ENCODE measurements at regions not wholly inside any gene's neighbourhood (a gene's known extent, or its start where the extent isn't known, plus 50 kb on each side); places are given as distances from the start of the nearest gene placed in this dataset.

GRCh38 chr7:89934101-89934500 is 220.2 kb upstream of the STEAP1 start:
- Histone ChIP-seq H3K27me3 (ENCODE audit: insufficient read depth, poor library complexity, severe bottlenecking) (no peaks in the 10 kb centered on the region), H3K27ac (ENCODE audit: poor library complexity, severe bottlenecking) (no peak overlapping the region), H3K36me3 (ENCODE audit: low read depth) (no peaks in the 10 kb centered on the region), H3K4me1 (ENCODE audit: insufficient read depth, poor library complexity, severe bottlenecking) (no peaks in the 10 kb centered on the region), H3K9me3 (ENCODE audit: severe bottlenecking) (no peaks in the 10 kb centered on the region), H3K4me3 (ENCODE audit: severe bottlenecking) (no peak overlapping the region)
- ATAC-seq (ENCODE audit: low read depth): no peak
- DNase-seq (ENCODE audit: low spot score): no peak
- TF ChIP-seq CTCF (IDR thresholded peaks at IDR 0.05; ENCODE audit: poor library complexity, severe bottlenecking): no peak

GRCh38 chr7:89943525-89944050 is 210.7 kb upstream of the STEAP1 start:
- ATAC-seq (ENCODE audit: low read depth): no peak
- Histone ChIP-seq H3K9me3 (ENCODE audit: severe bottlenecking) (no peaks in the 10 kb centered on the region), H3K4me1 (ENCODE audit: insufficient read depth, poor library complexity, severe bottlenecking) (no peaks in the 10 kb centered on the region), H3K27ac (ENCODE audit: poor library complexity, severe bottlenecking) (no peak overlapping the region), H3K27me3 (ENCODE audit: insufficient read depth, poor library complexity, severe bottlenecking) (peaks cover 15% of the 10 kb centered on the region), H3K36me3 (ENCODE audit: low read depth) (no peaks in the 10 kb centered on the region), H3K4me3 (ENCODE audit: severe bottlenecking) (no peak overlapping the region)
- no peak for TF ChIP-seq CTCF (IDR thresholded peaks at IDR 0.05; ENCODE audit: poor library complexity, severe bottlenecking)
- no peak for DNase-seq (ENCODE audit: low spot score)

- Histone ChIP-seq H3K27ac (ENCODE audit: poor library complexity, severe bottlenecking) (no peak overlapping the region), H3K27me3 (ENCODE audit: insufficient read depth, poor library complexity, severe bottlenecking) (no peaks in the 10 kb centered on the region), H3K9me3 (ENCODE audit: severe bottlenecking) (no peaks in the 10 kb centered on the region), H3K36me3 (ENCODE audit: low read depth) (no peaks in the 10 kb centered on the region), H3K4me3 (ENCODE audit: severe bottlenecking) (no peak overlapping the region), H3K4me1 (ENCODE audit: insufficient read depth, poor library complexity, severe bottlenecking) (no peaks in the 10 kb centered on the region)
- ATAC-seq (ENCODE audit: low read depth) (no peak), DNase-seq (ENCODE audit: low spot score) (no peak)
- TF ChIP-seq CTCF (IDR thresholded peaks at IDR 0.05; ENCODE audit: poor library complexity, severe bottlenecking): no peak
These were observed 195.7 kb upstream of the STEAP1 start for GRCh38 chr7:89958525-89959068.

GRCh38 chr7:89966067-89966664 is 188.1 kb upstream of the STEAP1 start:
- no peaks in the 10 kb centered on the region for H3K36me3 ChIP-seq (ENCODE audit: low read depth)

More at GRCh38 chr7:89966067-89966664, 188.1 kb upstream of the STEAP1 start:
- Histone ChIP-seq H3K9me3 (ENCODE audit: severe bottlenecking) (no peaks in the 10 kb centered on the region), H3K4me1 (ENCODE audit: insufficient read depth, poor library complexity, severe bottlenecking) (no peaks in the 10 kb centered on the region), H3K27me3 (ENCODE audit: insufficient read depth, poor library complexity, severe bottlenecking) (no peaks in the 10 kb centered on the region), H3K4me3 (ENCODE audit: severe bottlenecking) (no peak overlapping the region), H3K27ac (ENCODE audit: poor library complexity, severe bottlenecking) (no peak overlapping the region)
- DNase-seq (ENCODE audit: low spot score) (no peak), ATAC-seq (ENCODE audit: low read depth) (no peak)
- TF ChIP-seq CTCF (IDR thresholded peaks at IDR 0.05; ENCODE audit: poor library complexity, severe bottlenecking): no peak

Measured in RWPE2 (cell line).